ENCODE measurements at regions not wholly inside any gene's neighbourhood (a gene's known extent, or its start where the extent isn't known, plus 50 kb on each side); places are given as distances from the start of the nearest gene placed in this dataset.

DNA sequence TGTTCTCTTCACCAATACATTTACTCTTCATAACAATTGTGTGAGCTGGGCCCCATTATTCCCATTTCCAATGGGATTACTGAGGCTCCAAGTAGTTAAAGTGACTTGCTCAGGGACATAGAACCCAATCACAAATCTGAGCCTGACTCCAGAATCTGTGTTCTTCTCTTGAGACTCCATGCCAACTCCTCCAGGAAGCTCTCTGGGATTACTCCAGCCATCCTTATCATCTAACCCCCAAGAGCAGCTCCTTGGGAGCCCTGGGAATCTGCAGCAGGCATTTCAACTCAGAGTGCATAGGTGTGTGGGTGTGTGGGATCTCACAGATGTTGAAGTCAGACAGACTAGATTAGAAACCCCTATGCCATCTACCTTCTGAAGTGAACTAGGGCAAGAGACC is 131.4 kb upstream of the BOD1 start:
- H3K36me3 ChIP-seq, result no peaks in the 10 kb centered on the region
- H3K4me2 ChIP-seq, result no peak overlapping the region
- no peak overlapping the region for H3K4me3 ChIP-seq
- H3K27me3 ChIP-seq, result no peaks in the 10 kb centered on the region
- H3K27ac ChIP-seq, result no peak overlapping the region
- H3K4me1 ChIP-seq, result peaks cover 27 to 41% (median 31%) of the 10 kb centered on the region in 10 experiments
- no peaks in the 10 kb centered on the region; a peak in 1 of 22 replicates for H3K9me3 ChIP-seq (replicated peaks in 1 of 11)
- no peak overlapping the region for H3K9ac ChIP-seq
- no peak for TF ChIP-seq Cebpa-rat (IDR thresholded peaks at IDR 0.05)
- H4K20me1 ChIP-seq, result no peaks in the 10 kb centered on the region

DNA sequence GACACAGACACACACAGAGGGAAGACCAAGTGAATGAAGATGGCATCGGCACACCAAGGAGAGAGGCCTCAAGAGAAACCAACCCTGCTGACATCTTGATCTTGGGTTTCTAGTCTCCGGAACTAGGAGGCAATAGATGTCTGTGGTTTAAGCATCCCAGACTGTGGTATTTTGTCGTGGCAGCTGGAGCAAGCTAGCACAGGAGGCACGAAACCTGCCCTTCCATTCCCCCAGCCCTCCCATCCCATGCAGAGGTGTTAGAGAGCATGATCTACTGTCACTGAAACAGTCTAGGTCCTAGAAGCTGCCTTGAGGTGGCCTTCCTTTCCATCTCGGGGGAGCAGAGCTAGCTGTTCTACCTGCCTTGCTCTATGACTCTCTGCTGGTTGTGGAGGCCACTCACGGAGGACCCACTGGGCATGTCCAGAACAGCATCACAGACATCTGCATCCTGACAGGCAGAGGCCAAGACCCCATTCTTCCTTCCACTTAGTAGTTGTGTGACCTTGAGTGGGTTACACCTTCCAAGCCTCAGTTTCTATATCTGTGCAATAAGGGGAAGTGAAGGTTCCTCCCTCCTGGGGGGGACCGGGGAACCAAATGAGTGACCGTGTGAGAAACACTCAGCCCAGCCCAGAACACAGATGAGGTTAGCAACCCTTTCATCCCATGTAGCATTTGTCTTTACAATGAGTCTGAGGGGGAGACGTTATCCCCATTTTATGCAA is 134.3 kb upstream of the BOD1 start:
- Histone ChIP-seq H3K27me3 (no peaks in the 10 kb centered on the region), H3K36me3 (no peaks in the 10 kb centered on the region), H3K4me3 (no peak overlapping the region), H3K9ac (no peak overlapping the region), H3K4me2 (peak overlapping the region in 4 of 11 experiments; percentile 4 to 46 (median 18); a peak in 3 of 22 replicates), H3K9me3 (replicated peaks in 1 of 11) (no peaks in the 10 kb centered on the region; a peak in 1 of 22 replicates), H4K20me1 (no peaks in the 10 kb centered on the region), H3K27ac (no peak overlapping the region), H3K4me1 (peaks cover 5 to 17% (median 7%) of the 10 kb centered on the region in 10 experiments)
- no peak for TF ChIP-seq Cebpa-rat (IDR thresholded peaks at IDR 0.05)

DNA sequence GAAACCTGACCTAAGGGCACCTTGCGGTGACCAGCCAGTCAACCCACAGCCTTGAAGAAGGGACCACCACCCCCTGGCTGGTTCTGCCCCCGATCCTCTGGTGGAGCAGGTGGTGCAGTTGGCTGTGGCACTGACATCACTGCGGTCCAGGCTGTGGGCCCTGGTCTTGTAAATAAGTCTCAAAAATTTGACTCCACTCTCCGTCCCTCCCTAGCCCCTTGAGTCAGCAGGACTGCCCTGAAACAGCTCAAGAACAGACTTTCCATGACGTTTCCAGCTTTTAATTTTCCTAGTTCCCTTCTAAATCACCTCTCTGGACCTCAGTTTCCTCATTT is 134.8 kb upstream of the BOD1 start:
- H3K4me3 ChIP-seq, result no peak overlapping the region
- H4K20me1 ChIP-seq, result no peaks in the 10 kb centered on the region
- no peak for TF ChIP-seq Cebpa-rat (IDR thresholded peaks at IDR 0.05)
- no peak overlapping the region for H3K9ac ChIP-seq
- peak overlapping the region in 3 of 11 experiments; percentile 10 to 46 (median 26); a peak in 2 of 22 replicates for H3K4me2 ChIP-seq
- H3K27me3 ChIP-seq, result no peaks in the 10 kb centered on the region
- H3K4me1 ChIP-seq, result peaks cover 0 to 11% (median 1%) of the 10 kb centered on the region in 10 experiments; a peak in 10 of 20 replicates
- H3K9me3 ChIP-seq (replicated peaks in 1 of 11), result no peaks in the 10 kb centered on the region; a peak in 1 of 22 replicates
- H3K27ac ChIP-seq, result no peak overlapping the region
- no peaks in the 10 kb centered on the region for H3K36me3 ChIP-seq

DNA sequence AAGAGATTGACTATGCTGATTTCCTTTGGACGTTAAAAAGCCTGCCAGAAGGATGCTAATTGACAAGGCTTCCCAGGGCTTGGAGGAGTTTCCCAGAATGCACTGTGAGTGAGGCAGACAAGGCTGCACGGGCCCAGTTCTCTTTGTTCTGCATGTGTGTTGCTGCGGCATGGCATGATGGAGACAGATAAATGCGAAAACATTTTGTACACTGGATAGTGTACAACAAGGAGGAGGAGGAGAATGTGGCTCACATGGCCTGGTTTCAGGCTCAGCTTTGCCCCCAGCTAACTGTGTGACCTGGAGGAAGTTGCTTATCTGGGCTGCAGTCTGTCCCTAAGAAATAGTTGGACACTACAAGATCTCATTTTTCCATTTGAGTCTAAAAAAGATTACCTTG is 135.5 kb upstream of the CPEB4 start:
- Histone ChIP-seq H3K4me2 (no peak overlapping the region), H3K4me3 (no peak overlapping the region)
- TF ChIP-seq Cebpa-rat (IDR thresholded peaks at IDR 0.05), result no peak

DNA sequence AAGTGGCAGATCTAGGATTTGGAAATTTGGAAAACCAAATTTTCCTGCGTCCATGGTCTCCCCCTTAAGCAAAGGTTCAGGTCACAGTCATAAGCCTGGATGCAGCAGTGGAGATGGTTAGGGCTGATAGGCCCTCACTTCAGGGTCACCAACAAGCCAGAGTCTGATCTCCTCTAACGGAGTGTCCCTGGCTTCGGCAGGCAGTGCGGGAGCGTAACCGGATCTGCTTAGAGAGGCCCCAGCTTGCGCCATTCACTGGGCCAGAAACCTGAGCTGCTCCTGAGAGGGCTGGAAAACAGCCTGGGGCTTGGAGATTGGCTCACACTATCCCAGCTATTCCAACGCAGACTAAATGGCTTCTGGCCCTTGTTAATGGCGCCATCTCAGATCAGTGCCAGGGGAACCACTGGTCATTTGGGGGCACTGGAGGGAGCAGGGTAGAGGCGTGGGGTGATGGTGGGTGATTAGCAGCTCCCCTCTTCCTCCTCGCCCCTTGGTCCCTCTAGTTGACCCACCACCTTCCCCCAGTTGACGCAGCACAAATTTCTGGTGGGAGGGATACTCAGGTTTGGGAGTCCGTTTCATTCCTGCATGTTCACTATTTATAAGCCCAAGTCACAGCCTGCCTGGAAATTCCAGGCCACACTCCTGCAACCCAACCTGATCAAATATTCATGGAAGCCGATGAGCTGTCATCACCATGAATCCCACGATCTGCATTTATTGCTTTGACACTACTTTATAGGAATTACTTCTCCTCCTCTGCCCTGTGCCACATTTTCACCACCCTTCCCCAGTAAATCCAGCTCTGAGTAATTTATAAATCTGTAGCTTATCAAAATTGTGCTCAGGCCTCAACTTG is 134.6 kb upstream of the CPEB4 start:
- Histone ChIP-seq H3K27ac (no peak overlapping the region), H3K9ac (no peak overlapping the region)

More for the DNA sequence above, 135.5 kb upstream of the CPEB4 start:
- no peak overlapping the region for H3K27ac ChIP-seq
- H3K9me3 ChIP-seq (replicated peaks in 1 of 11), result no peaks in the 10 kb centered on the region
- H3K27me3 ChIP-seq, result no peaks in the 10 kb centered on the region
- H3K4me1 ChIP-seq, result peaks cover 0 to 9% (median 0%) of the 10 kb centered on the region in 10 experiments; a peak in 3 of 20 replicates
- no peaks in the 10 kb centered on the region for H4K20me1 ChIP-seq
- no peak overlapping the region for H3K9ac ChIP-seq
- H3K36me3 ChIP-seq, result no peaks in the 10 kb centered on the region

DNA sequence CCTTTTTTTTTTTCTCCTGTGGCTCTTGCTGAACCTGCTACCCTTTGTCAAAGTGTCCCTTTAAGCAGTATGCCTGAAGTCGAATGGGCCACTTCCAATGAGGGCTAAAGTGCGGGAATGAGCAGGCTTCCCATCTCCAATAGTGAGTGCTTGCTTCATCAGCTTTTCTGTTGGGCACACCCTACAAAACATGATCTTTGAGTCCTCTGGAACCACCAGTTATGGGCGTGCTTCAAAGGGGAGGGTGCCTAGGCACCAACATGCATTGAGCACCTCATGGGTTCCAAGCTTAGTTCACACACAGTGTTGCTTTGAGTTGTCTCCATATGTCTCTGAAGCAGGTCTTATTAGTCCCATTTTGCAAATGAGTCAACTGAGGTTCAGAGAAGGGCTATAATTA is 132.8 kb upstream of the CPEB4 start:
- Histone ChIP-seq H3K4me3 (no peak overlapping the region), H3K4me2 (no peak overlapping the region)

More for the DNA sequence above, 134.6 kb upstream of the CPEB4 start:
- no peak for TF ChIP-seq Cebpa-rat (IDR thresholded peaks at IDR 0.05)
- Histone ChIP-seq H3K27me3 (no peaks in the 10 kb centered on the region), H3K9me3 (replicated peaks in 1 of 11) (no peaks in the 10 kb centered on the region), H3K4me2 (no peak overlapping the region), H3K36me3 (no peaks in the 10 kb centered on the region), H4K20me1 (no peaks in the 10 kb centered on the region), H3K4me3 (no peak overlapping the region), H3K4me1 (peaks cover 0 to 9% (median 0%) of the 10 kb centered on the region in 10 experiments; a peak in 3 of 20 replicates)

DNA sequence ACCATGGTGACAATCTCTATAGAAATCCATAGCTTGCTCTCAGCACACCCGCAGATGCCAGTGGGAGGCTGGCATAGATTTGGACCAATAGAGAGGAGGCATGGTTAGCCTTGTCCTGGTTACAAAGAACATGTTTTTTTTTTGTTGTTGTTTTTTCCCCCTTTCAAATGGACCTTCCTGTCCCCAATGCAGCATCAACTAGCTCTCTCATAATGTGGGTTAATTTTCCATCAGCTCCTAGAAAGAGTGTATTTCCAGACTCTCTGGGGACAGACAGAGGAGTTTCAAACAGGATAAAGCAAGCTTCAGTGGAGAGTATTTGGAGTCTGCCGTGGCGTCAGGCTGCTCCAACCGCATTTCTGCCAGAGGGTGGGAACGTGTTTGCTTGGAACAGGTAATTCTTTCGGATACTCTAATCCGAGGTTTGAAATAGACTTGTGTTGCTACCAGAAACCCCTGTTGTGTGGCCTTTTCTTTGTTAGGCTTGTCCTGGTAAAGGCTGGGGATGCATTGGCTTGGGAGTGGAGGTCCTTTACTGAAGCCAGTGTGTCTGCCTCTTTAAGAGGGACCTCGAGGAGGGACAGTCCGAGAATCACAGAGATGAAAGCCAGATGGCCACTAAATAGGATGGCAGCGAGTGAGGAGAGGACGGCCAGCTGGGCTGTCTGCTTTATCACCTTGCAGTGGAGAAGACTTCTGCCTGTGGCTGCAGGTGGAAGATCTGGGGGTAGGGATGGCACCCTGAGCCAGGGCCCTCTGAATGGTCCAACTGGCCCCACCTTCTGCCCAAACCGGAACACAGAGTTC is 130.5 kb upstream of the CPEB4 start:
- TF ChIP-seq Cebpa-rat (IDR thresholded peaks at IDR 0.05), result no peak
- no peak overlapping the region for H3K27ac ChIP-seq
- no peak overlapping the region for H3K4me2 ChIP-seq
- no peak overlapping the region for H3K4me3 ChIP-seq
- H3K36me3 ChIP-seq, result no peaks in the 10 kb centered on the region
- no peaks in the 10 kb centered on the region for H3K27me3 ChIP-seq
- H3K4me1 ChIP-seq, result peaks cover 2 to 21% (median 19%) of the 10 kb centered on the region in 10 experiments
- no peaks in the 10 kb centered on the region for H4K20me1 ChIP-seq
- H3K9me3 ChIP-seq (replicated peaks in 1 of 11), result no peaks in the 10 kb centered on the region
- no peak overlapping the region for H3K9ac ChIP-seq

More for the DNA sequence above, 132.8 kb upstream of the CPEB4 start:
- TF ChIP-seq Cebpa-rat (IDR thresholded peaks at IDR 0.05), result no peak
- Histone ChIP-seq H3K9me3 (replicated peaks in 1 of 11) (no peaks in the 10 kb centered on the region), H3K27ac (no peak overlapping the region), H3K9ac (no peak overlapping the region), H3K27me3 (no peaks in the 10 kb centered on the region), H3K36me3 (no peaks in the 10 kb centered on the region), H4K20me1 (no peaks in the 10 kb centered on the region), H3K4me1 (peaks cover 0 to 9% (median 0%) of the 10 kb centered on the region in 10 experiments; a peak in 4 of 20 replicates)

DNA sequence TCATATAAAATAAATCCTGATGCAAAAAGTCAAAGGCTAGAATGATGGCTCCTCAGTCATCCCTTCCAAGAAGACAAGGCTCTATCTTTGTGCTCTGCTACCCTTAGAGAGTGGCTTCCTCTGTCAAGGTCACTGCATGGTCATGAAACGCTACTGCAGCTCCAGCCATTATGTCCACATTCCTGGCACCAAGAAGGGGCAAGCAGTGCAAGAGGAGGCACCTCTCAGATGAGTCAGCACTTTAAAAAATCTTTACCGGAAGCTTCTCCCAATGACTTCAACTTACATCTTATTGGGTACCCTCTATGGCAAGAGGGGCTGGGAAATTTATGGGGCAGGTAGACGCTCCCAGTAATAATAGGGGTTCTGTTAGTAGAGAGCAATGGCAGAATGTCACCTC is 129.5 kb upstream of the CPEB4 start:
- Histone ChIP-seq H4K20me1 (no peaks in the 10 kb centered on the region), H3K9ac (no peak overlapping the region), H3K9me3 (replicated peaks in 1 of 11) (no peaks in the 10 kb centered on the region), H3K36me3 (no peaks in the 10 kb centered on the region), H3K27me3 (no peaks in the 10 kb centered on the region), H3K4me2 (no peak overlapping the region), H3K27ac (no peak overlapping the region), H3K4me3 (no peak overlapping the region), H3K4me1 (peaks cover 12 to 32% (median 29%) of the 10 kb centered on the region in 10 experiments)
- no peak for TF ChIP-seq Cebpa-rat (IDR thresholded peaks at IDR 0.05)

DNA sequence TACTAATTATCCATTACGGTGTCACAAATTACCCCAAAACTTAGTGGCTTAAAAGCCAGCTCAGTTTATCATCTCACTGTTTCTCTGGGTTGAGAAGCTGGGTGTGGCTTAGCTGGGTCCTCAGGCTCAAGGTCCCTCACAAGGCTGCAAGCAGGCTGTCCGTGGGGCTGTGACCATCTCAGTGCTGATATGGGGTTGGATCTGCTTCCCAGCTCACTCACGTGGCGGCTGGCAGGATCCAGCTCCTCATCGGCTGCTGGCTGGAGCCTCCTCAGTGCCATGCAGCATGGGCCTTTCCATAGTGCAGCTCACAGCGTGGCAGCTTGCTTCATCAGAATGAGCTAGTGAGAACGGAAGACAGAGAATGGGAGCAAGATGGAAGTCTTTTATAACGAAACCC is 128.5 kb upstream of the CPEB4 start:
- no peaks in the 10 kb centered on the region for H3K36me3 ChIP-seq
- no peaks in the 10 kb centered on the region for H3K9me3 ChIP-seq (replicated peaks in 1 of 11)
- no peaks in the 10 kb centered on the region for H4K20me1 ChIP-seq
- no peak for TF ChIP-seq Cebpa-rat (IDR thresholded peaks at IDR 0.05)
- no peaks in the 10 kb centered on the region for H3K27me3 ChIP-seq
- H3K9ac ChIP-seq, result no peak overlapping the region
- no peak overlapping the region for H3K4me2 ChIP-seq
- H3K27ac ChIP-seq, result no peak overlapping the region
- H3K4me1 ChIP-seq, result peaks cover 22 to 42% (median 39%) of the 10 kb centered on the region in 10 experiments
- H3K4me3 ChIP-seq, result no peak overlapping the region

Data from BLaER1 treated with 17β-estradiol and CSF1 and Interleukin-3, amounts not matched to agents 10 nM and 100 nM (cell line).